Stimulated activated CD8-positive, alpha-beta memory T cell treated with anti-CD3 and anti-CD28 coated beads, Interleukin-4, amount 100 ng/mL, for 4 hours (primary cell): ENCODE measurements at regions not wholly inside any gene's neighbourhood (a gene's known extent, or its start where the extent isn't known, plus 50 kb on each side); places are given as distances from the start of the nearest gene placed in this dataset.

Source experiments
- DNase-seq, 2 donors: peaks; one replicate each; pipeline ENCODE4 v3.0.0-alpha.2; 2020; ENCODE audit warnings: low read depth in 2 of 2, low spot score in 1 of 2

- DNase-seq, result no peak
Observed at GRCh38 chr3:94179059-94179458, 116.2 kb downstream of the NSUN3 start.

- no peak for DNase-seq
Observed at GRCh38 chr3:94183551-94183950, 120.7 kb downstream of the NSUN3 start.

GRCh38 chr3:94184781-94185180 lies 121.9 kb downstream of the NSUN3 start:
- no peak for DNase-seq

- no peak for DNase-seq
Observed at GRCh38 chr3:94185753-94186152, 122.9 kb downstream of the NSUN3 start.

- DNase-seq, result no peak
Observed at GRCh38 chr3:94187697-94188096, 124.8 kb downstream of the NSUN3 start.

GRCh38 chr3:94195381-94195780 lies 132.5 kb downstream of the NSUN3 start:
- DNase-seq, result no peak

GRCh38 chr3:94206291-94206690 lies 143.4 kb downstream of the NSUN3 start:
- no peak for DNase-seq

GRCh38 chr3:94210256-94210655 lies 147.4 kb downstream of the NSUN3 start:
- no peak for DNase-seq

GRCh38 chr3:94217406-94217805 lies 154.5 kb downstream of the NSUN3 start:
- DNase-seq, result no peak

- DNase-seq, result no peak
Observed at GRCh38 chr3:94220426-94220825, 157.6 kb downstream of the NSUN3 start.

GRCh38 chr3:94221829-94222228 lies 159.0 kb downstream of the NSUN3 start:
- DNase-seq, result no peak

- DNase-seq, result no peak
Observed at GRCh38 chr3:94225148-94225865, 162.4 kb downstream of the NSUN3 start.

GRCh38 chr3:94226078-94226477 lies 163.2 kb downstream of the NSUN3 start:
- no peak for DNase-seq

- DNase-seq, result no peak
Observed at GRCh38 chr3:94232921-94233320, 170.1 kb downstream of the NSUN3 start.

- DNase-seq, result no peak
Observed at GRCh38 chr3:94234177-94234788, 171.4 kb downstream of the NSUN3 start.

GRCh38 chr3:94241986-94242385 lies 179.1 kb downstream of the NSUN3 start:
- DNase-seq, result no peak

- no peak for DNase-seq
Observed at GRCh38 chr3:94246171-94246570, 183.3 kb downstream of the NSUN3 start.

- no peak for DNase-seq
Observed at GRCh38 chr3:94248042-94248441, 185.2 kb downstream of the NSUN3 start.

GRCh38 chr3:94249491-94250079 lies 186.7 kb downstream of the NSUN3 start:
- peak; percentile 5 to 37 for DNase-seq

GRCh38 chr3:94251566-94251965 lies 188.7 kb downstream of the NSUN3 start:
- no peak for DNase-seq

- DNase-seq, result no peak
Observed at GRCh38 chr3:94252316-94252715, 189.5 kb downstream of the NSUN3 start.
